Neural cell (in vitro differentiated cells): ENCODE measurements at regions not wholly inside any gene's neighbourhood (a gene's known extent, or its start where the extent isn't known, plus 50 kb on each side); places are given as distances from the start of the nearest gene placed in this dataset.

Experiments
- H2AFZ ChIP-seq: fragments of 200-600, 300-800 bp; sonication (generic), shearing (Covaris generic); 2 replicates; pipeline ENCODE4 v1.6.0; 2014; ENCODE audit warnings: low read depth, mild to moderate bottlenecking, antibody characterized with exemption, low read length, moderate library complexity
- H3F3A ChIP-seq: fragments of 200-600 bp; shearing (Covaris generic); 2 replicates; pipeline ENCODE4 v1.6.1; 2016; ENCODE audit warnings: mild to moderate bottlenecking, moderate library complexity, mixed read lengths, antibody characterized with exemption, low read length; ENCODE audit not compliant: insufficient read depth, poor library complexity, severe bottlenecking
- H3K27ac ChIP-seq: fragments of 200-600, 300-800 bp; sonication (generic), shearing (Covaris generic); 2 replicates; pipeline ENCODE4 v1.5.1; 2014; ENCODE audit warnings: mild to moderate bottlenecking, low read length, moderate library complexity
- H3K27me3 ChIP-seq: fragments of 300-800, 200-600 bp; sonication (generic), shearing (Covaris generic); 2 replicates; pipeline ENCODE4 v1.6.0; 2014; ENCODE audit warnings: mild to moderate bottlenecking, low read depth, low read length, moderate library complexity; ENCODE audit not compliant: insufficient read depth
- H3K36me3 ChIP-seq: fragments of 300-800, 200-600 bp; sonication (generic), shearing (Covaris generic); 2 replicates; pipeline ENCODE4 v1.5.1; 2014; ENCODE audit warnings: mild to moderate bottlenecking, antibody characterized with exemption, low read length, moderate library complexity; ENCODE audit not compliant: insufficient read depth
- H3K4me2 ChIP-seq: fragments of 300-800, 200-600 bp; sonication (generic), shearing (Covaris generic); 2 replicates; pipeline ENCODE4 v1.6.0; 2014; ENCODE audit warnings: mild to moderate bottlenecking, low read length
- H3K4me3 ChIP-seq: fragments of 300-800, 200-600 bp; sonication (generic), shearing (Covaris generic); 2 replicates; pipeline ENCODE4 v1.5.1; 2014; ENCODE audit warnings: mild to moderate bottlenecking, low read length, moderate library complexity
- H3K79me2 ChIP-seq: fragments of 200-600 bp; shearing (Covaris generic); replicated peaks from 2 replicates; pipeline ENCODE4 v1.6.0; 2014; ENCODE audit warnings: mild to moderate bottlenecking, low read length, moderate library complexity; ENCODE audit not compliant: insufficient read depth
- H3K9ac ChIP-seq: fragments of 300-800, 200-600 bp; sonication (generic), shearing (Covaris generic); 2 replicates; pipeline ENCODE4 v1.6.1; 2016; ENCODE audit warnings: mild to moderate bottlenecking, low read length, mixed read lengths
- H3K9me2 ChIP-seq: fragments of 200-600 bp; shearing (Covaris generic); 2 replicates; pipeline ENCODE4 v1.6.1; 2016; ENCODE audit warnings: mild to moderate bottlenecking, low read length, mixed read lengths; ENCODE audit not compliant: insufficient read depth
- H3K9me3 ChIP-seq: fragments of 200-600, 300-800 bp; sonication (generic), shearing (Covaris generic); 2 replicates; pipeline ENCODE4 v1.6.1; 2016; ENCODE audit warnings: mild to moderate bottlenecking, mixed run types, low read length, moderate library complexity, mixed read lengths
- H4K20me1 ChIP-seq: fragments of 200-600 bp; shearing (Covaris generic); 2 replicates; pipeline ENCODE4 v1.6.1; 2016; ENCODE audit warnings: mild to moderate bottlenecking, mixed run types; ENCODE audit not compliant: insufficient read depth
- EP300 ChIP-seq: fragments of 450-650 bp; conservative IDR thresholded peaks from 2 replicates; pipeline ENCODE4 v1.6.1; 2014; ENCODE audit warnings: antibody characterized with exemption, mild to moderate bottlenecking, moderate library complexity; ENCODE audit not compliant: poor library complexity, severe bottlenecking
- EZH2 ChIP-seq: fragments of 200-600, 300-800 bp; shearing (Covaris generic), sonication (generic); IDR thresholded peaks from 2 replicates; pipeline ENCODE4 v1.6.1; 2014; ENCODE audit warnings: antibody characterized with exemption, low read length, borderline replicate concordance, mild to moderate bottlenecking; ENCODE audit not compliant: insufficient read depth, poor library complexity, severe bottlenecking
- MXI1 ChIP-seq: fragments of 450-650 bp; conservative IDR thresholded peaks from 2 replicates; pipeline ENCODE4 v1.6.1; 2014; ENCODE audit warnings: antibody characterized with exemption, mild to moderate bottlenecking; ENCODE audit not compliant: poor library complexity, severe bottlenecking
- POLR2AphosphoS5 ChIP-seq: IDR thresholded peaks from 2 replicates; pipeline ENCODE4 v1.6.1; 2012
- RAD21 ChIP-seq: fragments of 450-650 bp; conservative IDR thresholded peaks from 2 replicates; pipeline ENCODE4 v1.6.1; 2014; ENCODE audit warnings: antibody characterized with exemption, mild to moderate bottlenecking, moderate library complexity
- SMC3 ChIP-seq: fragments of 450-650 bp; conservative IDR thresholded peaks from 2 replicates; pipeline ENCODE4 v1.6.1; 2014; ENCODE audit warnings: antibody characterized with exemption, mild to moderate bottlenecking, moderate library complexity; ENCODE audit not compliant: poor library complexity
- TAF1 ChIP-seq: IDR thresholded peaks from 2 replicates; pipeline ENCODE4 v1.6.1; 2012; ENCODE audit warnings: low read depth
- TF ChIP-seq, protein P1 (sequence below): fragments of 450-650 bp; IDR thresholded peaks from 2 replicates; pipeline ENCODE4 v1.5.1; 2014; ENCODE audit warnings: antibody characterized with exemption, mild to moderate bottlenecking, moderate library complexity; ENCODE audit not compliant: poor library complexity, severe bottlenecking
- TF ChIP-seq, protein P2 (sequence below): IDR thresholded peaks from 2 replicates; pipeline ENCODE4 v1.6.1; 2012; ENCODE audit warnings: borderline replicate concordance

DNA sequence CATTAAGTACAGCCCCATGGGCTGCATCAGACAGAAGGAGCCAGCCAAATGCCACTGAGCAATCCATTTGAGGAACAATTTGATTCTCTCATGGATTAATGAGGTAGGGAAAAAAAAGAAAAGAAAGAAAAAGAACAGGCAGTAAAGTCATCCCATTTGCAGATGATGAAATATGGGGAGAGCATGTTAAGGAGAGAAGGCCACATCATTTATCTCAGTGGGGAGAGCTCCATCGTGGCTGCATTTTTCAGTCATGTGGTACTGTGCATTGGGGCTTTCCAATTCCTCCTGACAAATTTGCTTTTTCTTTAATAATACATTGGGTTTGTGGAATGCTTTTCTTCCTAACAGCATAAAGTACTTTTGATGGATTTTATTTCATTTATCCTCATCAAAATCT, 375.2 kb upstream of the TLE4 start:
- Histone ChIP-seq H2AFZ (no peak overlapping the region), H3K79me2 (no peaks in the 10 kb centered on the region), H3K36me3 (no peaks in the 10 kb centered on the region), H3K9me2 (no peaks in the 10 kb centered on the region), H4K20me1 (no peaks in the 10 kb centered on the region), H3K9me3 (no peaks in the 10 kb centered on the region), H3K27me3 (no peaks in the 10 kb centered on the region), H3K4me2 (no peak overlapping the region), H3K27ac (no peak overlapping the region), H3K4me3 (no peak overlapping the region), H3K9ac (no peak overlapping the region), H3F3A (no peaks in the 10 kb centered on the region)
- TF ChIP-seq RAD21: no peak
- no peak for TF ChIP-seq MXI1
- TF ChIP-seq SMC3: no peak
- TF ChIP-seq EZH2: no peak
- TF ChIP-seq POLR2AphosphoS5: no peak
- no peak for TF ChIP-seq TAF1
- TF ChIP-seq, protein P1, sequence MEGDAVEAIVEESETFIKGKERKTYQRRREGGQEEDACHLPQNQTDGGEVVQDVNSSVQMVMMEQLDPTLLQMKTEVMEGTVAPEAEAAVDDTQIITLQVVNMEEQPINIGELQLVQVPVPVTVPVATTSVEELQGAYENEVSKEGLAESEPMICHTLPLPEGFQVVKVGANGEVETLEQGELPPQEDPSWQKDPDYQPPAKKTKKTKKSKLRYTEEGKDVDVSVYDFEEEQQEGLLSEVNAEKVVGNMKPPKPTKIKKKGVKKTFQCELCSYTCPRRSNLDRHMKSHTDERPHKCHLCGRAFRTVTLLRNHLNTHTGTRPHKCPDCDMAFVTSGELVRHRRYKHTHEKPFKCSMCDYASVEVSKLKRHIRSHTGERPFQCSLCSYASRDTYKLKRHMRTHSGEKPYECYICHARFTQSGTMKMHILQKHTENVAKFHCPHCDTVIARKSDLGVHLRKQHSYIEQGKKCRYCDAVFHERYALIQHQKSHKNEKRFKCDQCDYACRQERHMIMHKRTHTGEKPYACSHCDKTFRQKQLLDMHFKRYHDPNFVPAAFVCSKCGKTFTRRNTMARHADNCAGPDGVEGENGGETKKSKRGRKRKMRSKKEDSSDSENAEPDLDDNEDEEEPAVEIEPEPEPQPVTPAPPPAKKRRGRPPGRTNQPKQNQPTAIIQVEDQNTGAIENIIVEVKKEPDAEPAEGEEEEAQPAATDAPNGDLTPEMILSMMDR: no peak
- TF ChIP-seq EP300: no peak
- TF ChIP-seq, protein P2, sequence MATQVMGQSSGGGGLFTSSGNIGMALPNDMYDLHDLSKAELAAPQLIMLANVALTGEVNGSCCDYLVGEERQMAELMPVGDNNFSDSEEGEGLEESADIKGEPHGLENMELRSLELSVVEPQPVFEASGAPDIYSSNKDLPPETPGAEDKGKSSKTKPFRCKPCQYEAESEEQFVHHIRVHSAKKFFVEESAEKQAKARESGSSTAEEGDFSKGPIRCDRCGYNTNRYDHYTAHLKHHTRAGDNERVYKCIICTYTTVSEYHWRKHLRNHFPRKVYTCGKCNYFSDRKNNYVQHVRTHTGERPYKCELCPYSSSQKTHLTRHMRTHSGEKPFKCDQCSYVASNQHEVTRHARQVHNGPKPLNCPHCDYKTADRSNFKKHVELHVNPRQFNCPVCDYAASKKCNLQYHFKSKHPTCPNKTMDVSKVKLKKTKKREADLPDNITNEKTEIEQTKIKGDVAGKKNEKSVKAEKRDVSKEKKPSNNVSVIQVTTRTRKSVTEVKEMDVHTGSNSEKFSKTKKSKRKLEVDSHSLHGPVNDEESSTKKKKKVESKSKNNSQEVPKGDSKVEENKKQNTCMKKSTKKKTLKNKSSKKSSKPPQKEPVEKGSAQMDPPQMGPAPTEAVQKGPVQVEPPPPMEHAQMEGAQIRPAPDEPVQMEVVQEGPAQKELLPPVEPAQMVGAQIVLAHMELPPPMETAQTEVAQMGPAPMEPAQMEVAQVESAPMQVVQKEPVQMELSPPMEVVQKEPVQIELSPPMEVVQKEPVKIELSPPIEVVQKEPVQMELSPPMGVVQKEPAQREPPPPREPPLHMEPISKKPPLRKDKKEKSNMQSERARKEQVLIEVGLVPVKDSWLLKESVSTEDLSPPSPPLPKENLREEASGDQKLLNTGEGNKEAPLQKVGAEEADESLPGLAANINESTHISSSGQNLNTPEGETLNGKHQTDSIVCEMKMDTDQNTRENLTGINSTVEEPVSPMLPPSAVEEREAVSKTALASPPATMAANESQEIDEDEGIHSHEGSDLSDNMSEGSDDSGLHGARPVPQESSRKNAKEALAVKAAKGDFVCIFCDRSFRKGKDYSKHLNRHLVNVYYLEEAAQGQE: no peak

DNA sequence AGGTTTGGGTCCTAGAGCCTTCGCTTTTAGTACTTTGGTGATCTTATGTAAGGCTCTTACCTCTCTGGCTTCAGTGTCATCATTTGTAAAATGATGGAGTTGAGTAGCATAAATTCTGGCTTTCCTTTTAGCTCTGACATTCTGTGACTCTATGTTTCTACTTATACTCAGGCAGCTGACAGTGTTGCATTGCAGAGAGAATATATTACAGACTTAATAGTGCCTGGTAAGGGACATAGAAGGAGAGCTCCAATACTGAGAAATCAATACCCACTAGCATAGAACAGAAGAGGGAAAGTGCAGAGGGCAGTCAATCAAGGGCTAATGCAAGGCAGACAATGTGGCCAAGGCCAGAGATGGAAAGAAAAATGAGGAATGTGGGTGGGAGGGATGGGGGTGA, 371.4 kb upstream of the TLE4 start:
- Histone ChIP-seq H4K20me1 (no peaks in the 10 kb centered on the region), H3K4me3 (no peak overlapping the region), H3K79me2 (no peaks in the 10 kb centered on the region), H3K9me2 (no peaks in the 10 kb centered on the region), H3K9me3 (no peaks in the 10 kb centered on the region), H2AFZ (no peak overlapping the region), H3K36me3 (no peaks in the 10 kb centered on the region), H3K4me2 (no peak overlapping the region), H3K9ac (no peak overlapping the region), H3K27me3 (no peaks in the 10 kb centered on the region), H3K27ac (no peak overlapping the region), H3F3A (no peaks in the 10 kb centered on the region)
- no peak for TF ChIP-seq MXI1
- TF ChIP-seq POLR2AphosphoS5: peak; percentile 27
- TF ChIP-seq EZH2: no peak
- no peak for TF ChIP-seq RAD21

DNA sequence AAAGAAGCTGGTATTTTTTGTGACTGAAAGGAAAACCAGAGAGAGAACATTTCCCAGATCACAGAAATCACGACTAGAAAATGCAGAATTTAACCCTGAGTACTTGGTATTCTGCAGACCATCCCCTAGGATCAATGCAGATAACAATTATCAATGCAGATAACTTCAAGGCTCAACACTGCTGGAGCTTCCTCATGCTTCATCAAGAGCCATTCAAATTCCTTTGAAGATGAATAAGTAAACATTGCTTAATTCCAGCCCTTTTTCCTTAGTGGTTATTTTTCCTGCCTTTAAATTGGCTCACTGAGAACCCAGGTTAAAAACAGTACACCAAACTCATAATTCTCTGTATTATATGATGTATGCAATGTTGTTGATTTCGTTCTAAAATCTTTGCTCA, 370.1 kb upstream of the TLE4 start:
- TF ChIP-seq SMC3 (no peak), RAD21 (no peak), POLR2AphosphoS5 (no peak), TAF1 (no peak), MXI1 (no peak), EP300 (no peak), EZH2 (no peak)
- TF ChIP-seq, protein P2: no peak
- TF ChIP-seq, protein P1: no peak
- H3K9me2 ChIP-seq: no peaks in the 10 kb centered on the region
- no peaks in the 10 kb centered on the region for H4K20me1 ChIP-seq
- no peak overlapping the region for H3K9ac ChIP-seq
- no peak overlapping the region for H2AFZ ChIP-seq
- H3F3A ChIP-seq: no peaks in the 10 kb centered on the region
- no peaks in the 10 kb centered on the region for H3K9me3 ChIP-seq
- H3K36me3 ChIP-seq: no peaks in the 10 kb centered on the region
- no peak overlapping the region for H3K27ac ChIP-seq
- H3K27me3 ChIP-seq: no peaks in the 10 kb centered on the region
- no peaks in the 10 kb centered on the region for H3K79me2 ChIP-seq
- H3K4me2 ChIP-seq: no peak overlapping the region
- H3K4me3 ChIP-seq: no peak overlapping the region
